ENCODE measurements at regions not wholly inside any gene's neighbourhood (a gene's known extent, or its start where the extent isn't known, plus 50 kb on each side); places are given as distances from the start of the nearest gene placed in this dataset.

DNA sequence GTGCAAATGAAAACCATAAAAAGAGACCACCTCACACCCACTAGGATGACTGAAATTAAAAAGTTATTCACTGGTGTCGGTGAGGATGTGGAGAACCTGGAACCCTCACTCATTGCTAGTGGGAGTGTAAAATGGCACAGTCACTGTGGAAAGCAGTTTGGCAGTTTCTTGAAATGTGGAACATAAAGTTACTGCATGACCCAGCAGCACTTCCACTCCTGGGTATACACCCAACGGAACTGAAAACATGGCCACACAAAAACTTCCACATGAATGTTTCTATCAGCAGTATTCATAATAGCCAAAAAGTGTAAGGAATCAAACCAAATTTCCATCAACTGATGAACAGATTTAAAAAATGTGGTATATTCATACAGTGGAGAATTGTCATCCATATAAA, 65.1 kb upstream of the SLC66A3 start:
- Histone ChIP-seq H3K9me3 (replicated peaks) (no peaks in the 10 kb centered on the region), H3K27ac (replicated peaks) (no peak overlapping the region), H3K4me3 (no peak overlapping the region), H3K4me1 (no peaks in the 10 kb centered on the region), H3K36me3 (no peaks in the 10 kb centered on the region), H3K27me3 (ENCODE audit: low read depth) (peaks cover 19% of the 10 kb centered on the region)
- TF ChIP-seq, protein P1, sequence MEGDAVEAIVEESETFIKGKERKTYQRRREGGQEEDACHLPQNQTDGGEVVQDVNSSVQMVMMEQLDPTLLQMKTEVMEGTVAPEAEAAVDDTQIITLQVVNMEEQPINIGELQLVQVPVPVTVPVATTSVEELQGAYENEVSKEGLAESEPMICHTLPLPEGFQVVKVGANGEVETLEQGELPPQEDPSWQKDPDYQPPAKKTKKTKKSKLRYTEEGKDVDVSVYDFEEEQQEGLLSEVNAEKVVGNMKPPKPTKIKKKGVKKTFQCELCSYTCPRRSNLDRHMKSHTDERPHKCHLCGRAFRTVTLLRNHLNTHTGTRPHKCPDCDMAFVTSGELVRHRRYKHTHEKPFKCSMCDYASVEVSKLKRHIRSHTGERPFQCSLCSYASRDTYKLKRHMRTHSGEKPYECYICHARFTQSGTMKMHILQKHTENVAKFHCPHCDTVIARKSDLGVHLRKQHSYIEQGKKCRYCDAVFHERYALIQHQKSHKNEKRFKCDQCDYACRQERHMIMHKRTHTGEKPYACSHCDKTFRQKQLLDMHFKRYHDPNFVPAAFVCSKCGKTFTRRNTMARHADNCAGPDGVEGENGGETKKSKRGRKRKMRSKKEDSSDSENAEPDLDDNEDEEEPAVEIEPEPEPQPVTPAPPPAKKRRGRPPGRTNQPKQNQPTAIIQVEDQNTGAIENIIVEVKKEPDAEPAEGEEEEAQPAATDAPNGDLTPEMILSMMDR (IDR thresholded peaks at IDR 0.05; ENCODE audit: borderline replicate concordance): no peak
- no peak for DNase-seq
- intact Hi-C loops (cut with micrococcal nuclease): no loop called here

DNA sequence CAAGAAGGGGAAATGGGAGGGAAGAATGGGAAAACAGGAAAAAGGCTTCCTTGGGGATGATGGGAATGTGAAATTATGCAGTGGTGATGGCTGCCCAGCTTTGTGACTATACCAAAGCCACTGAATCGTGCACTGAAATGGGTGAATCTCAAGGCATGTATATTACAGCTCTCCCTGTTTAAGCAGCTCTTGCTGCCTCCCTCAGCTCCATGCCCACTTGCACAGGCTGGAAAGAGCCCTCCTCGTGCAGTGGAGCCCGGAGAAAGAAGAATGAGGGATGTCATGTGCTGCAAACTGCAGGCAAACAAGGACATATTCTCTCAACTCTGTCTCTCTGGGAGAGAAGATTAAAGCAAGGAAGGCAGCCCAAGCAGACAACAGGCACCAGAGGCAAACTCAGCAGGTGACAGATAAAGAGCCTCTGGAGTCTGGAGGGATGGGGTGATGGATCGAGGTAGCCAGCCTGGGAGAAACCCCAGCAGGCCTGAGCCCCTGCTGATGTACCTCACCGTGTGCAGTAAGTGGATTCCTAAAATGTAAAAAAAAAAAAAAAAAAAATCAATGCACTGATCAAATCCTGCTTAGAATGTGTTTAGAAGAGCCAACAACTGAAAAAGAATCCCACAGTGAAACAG, 62.4 kb upstream of the SLC66A3 start:
- H3K27me3 ChIP-seq (ENCODE audit: low read depth): no peaks in the 10 kb centered on the region
- H3K9me3 ChIP-seq (replicated peaks): no peaks in the 10 kb centered on the region
- H3K4me3 ChIP-seq: no peak overlapping the region
- no peak overlapping the region for H3K27ac ChIP-seq (replicated peaks)
- TF ChIP-seq, protein P1 (IDR thresholded peaks at IDR 0.05; ENCODE audit: borderline replicate concordance): no peak
- intact Hi-C loops (cut with micrococcal nuclease): no loop called here
- no peaks in the 10 kb centered on the region for H3K36me3 ChIP-seq
- no peak for DNase-seq
- H3K4me1 ChIP-seq: no peaks in the 10 kb centered on the region

DNA sequence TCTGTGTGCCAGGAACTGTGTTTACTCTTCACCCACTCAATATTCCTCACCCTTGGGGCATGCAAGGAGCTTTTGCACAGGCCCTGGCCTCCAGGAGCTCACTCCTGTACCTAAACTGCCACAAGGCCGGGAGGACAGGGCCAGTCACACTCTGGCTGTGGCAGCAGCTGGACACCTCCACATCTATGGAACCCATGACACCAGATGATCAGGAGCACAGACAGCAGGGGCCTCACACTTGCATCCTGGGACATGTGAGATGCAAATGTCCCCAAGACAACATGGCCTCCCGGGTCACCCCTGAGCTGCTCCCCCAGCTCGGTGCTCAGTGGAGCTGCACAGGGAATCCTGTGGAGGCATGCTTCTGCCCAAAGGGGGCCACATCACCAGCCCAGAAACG, 61.8 kb upstream of the SLC66A3 start:
- Histone ChIP-seq H3K4me3 (no peak overlapping the region), H3K9me3 (replicated peaks) (no peaks in the 10 kb centered on the region), H3K27me3 (ENCODE audit: low read depth) (no peaks in the 10 kb centered on the region), H3K36me3 (no peaks in the 10 kb centered on the region), H3K4me1 (no peaks in the 10 kb centered on the region), H3K27ac (replicated peaks) (no peak overlapping the region)
- intact Hi-C loops (cut with micrococcal nuclease): no loop called here
- TF ChIP-seq, protein P1 (IDR thresholded peaks at IDR 0.05; ENCODE audit: borderline replicate concordance): no peak
- no peak for DNase-seq

DNA sequence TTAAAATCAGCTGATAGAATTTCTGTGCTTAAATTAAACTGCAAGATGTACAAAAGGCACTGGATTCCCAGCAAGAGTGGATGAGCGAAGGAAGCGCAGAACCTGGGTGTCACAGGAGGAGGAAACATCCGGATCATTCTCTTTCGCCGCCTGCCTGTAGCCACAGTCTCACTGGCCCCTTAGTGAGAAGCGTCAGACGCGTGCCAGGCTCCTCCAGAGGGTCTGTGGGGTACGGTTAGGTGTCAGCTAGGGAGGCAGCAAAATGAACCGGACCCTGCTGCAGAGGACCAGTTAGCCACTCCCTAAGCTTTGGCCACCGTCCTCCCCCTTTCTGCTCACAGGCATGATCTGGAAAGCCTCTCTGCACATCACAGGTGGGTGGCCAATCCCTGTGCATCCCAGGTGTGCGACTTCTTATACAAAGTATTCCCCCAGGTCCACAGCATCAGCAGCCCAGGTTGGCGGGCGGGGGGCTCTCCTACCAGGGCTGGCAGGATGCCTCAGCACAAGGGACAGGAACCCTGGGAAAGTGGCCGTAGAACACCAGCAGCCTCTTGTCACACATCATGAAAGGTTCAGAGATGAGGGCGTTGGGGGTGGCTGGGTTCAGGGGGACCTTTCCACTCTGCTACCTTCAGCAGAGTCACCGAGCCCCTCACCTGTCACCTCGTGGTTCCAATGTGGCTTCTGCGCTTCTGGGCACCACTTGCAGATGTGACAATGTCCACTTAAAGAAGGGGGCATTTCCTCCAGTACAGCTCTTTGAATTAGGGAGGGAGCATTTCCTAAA, 61.1 kb upstream of the SLC66A3 start:
- DNase-seq: no peak
- Histone ChIP-seq H3K36me3 (no peaks in the 10 kb centered on the region), H3K27ac (replicated peaks) (no peak overlapping the region), H3K4me1 (no peaks in the 10 kb centered on the region), H3K4me3 (no peak overlapping the region), H3K9me3 (replicated peaks) (no peaks in the 10 kb centered on the region), H3K27me3 (ENCODE audit: low read depth) (no peaks in the 10 kb centered on the region)
- intact Hi-C loops (cut with micrococcal nuclease): no loop called here
- TF ChIP-seq, protein P1 (IDR thresholded peaks at IDR 0.05; ENCODE audit: borderline replicate concordance): no peak

DNA sequence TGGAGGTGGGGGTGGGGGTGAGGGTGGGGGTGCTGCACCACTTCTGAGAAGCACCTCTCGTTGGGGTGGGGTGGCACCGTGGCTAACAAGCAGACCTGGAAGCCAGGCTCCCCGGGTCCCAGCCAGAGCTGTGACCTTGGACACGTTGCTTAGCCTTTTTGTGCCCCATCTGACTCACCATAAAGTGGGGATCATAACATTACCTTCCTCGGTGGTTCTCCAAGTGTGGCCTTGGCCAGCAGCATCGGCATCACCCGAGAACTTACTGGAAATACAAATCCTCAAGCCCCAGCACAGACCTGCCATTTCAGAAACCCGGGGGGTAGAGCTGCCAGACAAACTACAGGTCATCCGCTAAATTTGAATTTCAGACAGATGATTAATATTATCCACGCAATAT, 58.7 kb upstream of the SLC66A3 start:
- Histone ChIP-seq H3K27ac (replicated peaks) (no peak overlapping the region), H3K27me3 (ENCODE audit: low read depth) (peaks cover 6% of the 10 kb centered on the region), H3K4me3 (no peak overlapping the region), H3K36me3 (no peaks in the 10 kb centered on the region), H3K9me3 (replicated peaks) (no peaks in the 10 kb centered on the region), H3K4me1 (no peaks in the 10 kb centered on the region)
- TF ChIP-seq, protein P1 (IDR thresholded peaks at IDR 0.05; ENCODE audit: borderline replicate concordance): no peak
- intact Hi-C loops (cut with micrococcal nuclease): no loop called here
- DNase-seq: no peak
